ENCODE measurements at regions not wholly inside any gene's neighbourhood (a gene's known extent, or its start where the extent isn't known, plus 50 kb on each side); places are given as distances from the start of the nearest gene placed in this dataset.

DNA sequence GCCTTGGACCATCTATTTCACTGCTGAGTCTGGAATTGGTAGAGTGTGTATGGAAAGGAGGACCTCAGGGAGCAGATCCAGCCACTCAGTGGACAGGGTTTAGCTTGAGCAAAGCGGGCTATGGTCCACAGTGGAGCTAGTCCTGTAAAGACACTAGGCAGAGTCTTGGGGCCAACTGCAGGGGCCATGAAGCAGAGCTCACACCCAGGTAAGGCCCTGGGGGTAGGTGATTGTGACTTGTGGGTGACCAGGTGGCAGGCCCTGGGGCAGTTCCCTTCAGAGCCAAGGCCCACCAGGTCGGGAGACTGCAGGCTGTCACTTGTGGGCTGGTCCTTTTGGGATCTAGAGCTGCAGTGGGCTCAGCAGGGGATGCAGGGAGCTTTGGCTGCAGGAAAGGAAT lies 80.8 kb upstream of the EPHB3 start:
- no peak for TF ChIP-seq SUZ12 (IDR thresholded peaks at IDR 0.05; ENCODE audit: unreplicated experiment)
- no peak for TF ChIP-seq TAF1 (IDR thresholded peaks at IDR 0.05; ENCODE audit: borderline replicate concordance, low read depth, low read length)
- TF ChIP-seq CTCF (IDR thresholded peaks at IDR 0.05 in 2 of 3, conservative IDR thresholded peaks at IDR 0.05 in 1 of 3; ENCODE audit: control insufficient read depth in 2 of 3, extremely low read depth in 1 of 3, insufficient read depth in 1 of 3, low read depth in 3 of 3, low read length in 3 of 3): no peak
- TF ChIP-seq SP1 (IDR thresholded peaks at IDR 0.05; ENCODE audit: low read depth, low read length): no peak
- no peak for TF ChIP-seq NR2F1 (conservative IDR thresholded peaks at IDR 0.05)
- TF ChIP-seq RAD21 (IDR thresholded peaks at IDR 0.05; ENCODE audit: insufficient read depth, low read depth, low read length): no peak
- no peak for TF ChIP-seq KLF5 (IDR thresholded peaks at IDR 0.05; ENCODE audit: partially characterized antibody)
- TF ChIP-seq ZNF24 (IDR thresholded peaks at IDR 0.05): no peak
